DND-41 (cell line): ENCODE measurements at regions not wholly inside any gene's neighbourhood (a gene's known extent, or its start where the extent isn't known, plus 50 kb on each side); places are given as distances from the start of the nearest gene placed in this dataset.

Experiments used
- CTCF ChIP-seq: IDR thresholded peaks from 2 replicates; pipeline ENCODE4 v1.5.1; 2012; ENCODE audit warnings: borderline replicate concordance, low read length, moderate library complexity, mild to moderate bottlenecking; ENCODE audit not compliant: poor library complexity, severe bottlenecking; ENCODE audit errors: extremely low read depth
- EZH2 ChIP-seq: IDR thresholded peaks from 3 replicates; pipeline ENCODE4 v1.6.1; 2012; ENCODE audit warnings: borderline replicate concordance, low read depth, mild to moderate bottlenecking, moderate library complexity, low read length, inconsistent platforms; ENCODE audit not compliant: severe bottlenecking

GRCh38 chr6:14277405-14277930 lies 159.9 kb downstream of the CD83 start:
- TF ChIP-seq CTCF (no peak), EZH2 (no peak)
